Karpas-422 (cell line): ENCODE measurements at regions not wholly inside any gene's neighbourhood (a gene's known extent, or its start where the extent isn't known, plus 50 kb on each side); places are given as distances from the start of the nearest gene placed in this dataset.

Source experiments
- DNase-seq: peaks from one replicate; pipeline ENCODE4 v3.0.0-alpha.2; 2015
- H2AFZ ChIP-seq: fragments of 200-600 bp; sonication (generic); 2 replicates; pipeline ENCODE4 v1.6.1; 2014; ENCODE audit warnings: antibody characterized with exemption, low read length, mixed read lengths
- H3K27ac ChIP-seq: fragments of 200-600 bp; sonication (generic); 2 replicates; pipeline ENCODE4 v1.5.1; 2014; ENCODE audit warnings: mild to moderate bottlenecking, low read length, moderate library complexity
- H3K27me3 ChIP-seq: fragments of 200-600 bp; sonication (generic); 2 replicates; pipeline ENCODE4 v1.6.1; 2014; ENCODE audit warnings: low read length, mixed read lengths
- H3K36me3 ChIP-seq: fragments of 200-600 bp; sonication (generic); 2 replicates; pipeline ENCODE4 v1.6.1; 2014; ENCODE audit warnings: low read length, mixed read lengths; ENCODE audit not compliant: insufficient read depth
- H3K4me1 ChIP-seq: fragments of 200-600 bp; sonication (generic); 2 replicates; pipeline ENCODE4 v1.6.1; 2014; ENCODE audit warnings: mild to moderate bottlenecking, low read length, mixed read lengths
- H3K4me2 ChIP-seq: fragments of 200-600 bp; sonication (generic); 2 replicates; pipeline ENCODE4 v1.6.1; 2014; ENCODE audit warnings: low read length, low read depth, mild to moderate bottlenecking; ENCODE audit not compliant: poor library complexity, severe bottlenecking
- H3K4me3 ChIP-seq: fragments of 200-600 bp; sonication (generic); 2 replicates; pipeline ENCODE4 v1.5.1; 2014; ENCODE audit warnings: mild to moderate bottlenecking, antibody characterized with exemption, low read length, mixed read lengths
- H3K79me2 ChIP-seq: fragments of 200-600 bp; sonication (generic); 2 replicates; pipeline ENCODE4 v1.6.1; 2014; ENCODE audit warnings: mild to moderate bottlenecking, low read length, mixed read lengths
- H3K9ac ChIP-seq: fragments of 200-600 bp; sonication (generic); 2 replicates; pipeline ENCODE4 v1.6.0; 2014; ENCODE audit warnings: low read length
- H3K9me2 ChIP-seq: fragments of 200-600 bp; sonication (generic), shearing (Covaris generic); replicated peaks from 2 replicates; pipeline ENCODE4 v1.6.0; 2014; ENCODE audit warnings: mild to moderate bottlenecking, low read length, moderate library complexity; ENCODE audit not compliant: insufficient read depth
- H3K9me3 ChIP-seq: fragments of 300-700, 200-600 bp; sonication (generic); 2 replicates; pipeline ENCODE4 v1.6.1; 2014; ENCODE audit warnings: low read length, mixed read lengths
- H4K20me1 ChIP-seq: fragments of 200-600 bp; sonication (generic); 2 replicates; pipeline ENCODE4 v1.6.1; 2014; ENCODE audit warnings: mild to moderate bottlenecking, antibody characterized with exemption, low read length, low read depth; ENCODE audit not compliant: insufficient read depth

DNA sequence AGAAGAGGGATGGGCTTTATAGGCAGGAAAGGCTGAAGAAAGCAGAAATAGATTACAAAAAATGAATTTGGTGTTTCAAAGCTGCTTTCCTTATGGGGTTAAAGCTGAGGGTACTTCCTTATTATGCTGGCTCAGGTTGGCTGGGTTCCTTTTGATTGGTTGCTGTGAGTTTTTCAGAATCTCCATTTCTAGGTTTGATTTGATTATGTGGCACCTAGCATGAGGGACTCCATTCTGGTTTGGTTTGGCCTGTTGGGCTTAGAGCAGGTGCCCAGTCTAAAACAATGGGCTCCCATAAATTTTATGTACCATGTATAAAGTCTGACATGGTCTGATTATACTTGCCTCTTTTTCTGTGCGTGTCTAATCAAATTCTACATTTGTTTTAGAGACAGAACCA lies 362.7 kb downstream of the CXCL12 start:
- peaks cover 42% of the 10 kb centered on the region for H3K4me1 ChIP-seq
- H3K4me2 ChIP-seq = peak overlapping the region; percentile 9
- H3K27ac ChIP-seq = no peak overlapping the region
- H3K9ac ChIP-seq = no peak overlapping the region
- peak; percentile 69 for DNase-seq
- H2AFZ ChIP-seq = no peak overlapping the region
- H3K9me3 ChIP-seq = no peaks in the 10 kb centered on the region
- H3K27me3 ChIP-seq = no peaks in the 10 kb centered on the region
- no peak overlapping the region for H3K4me3 ChIP-seq
- no peaks in the 10 kb centered on the region for H4K20me1 ChIP-seq
- H3K36me3 ChIP-seq = no peaks in the 10 kb centered on the region
- H3K79me2 ChIP-seq = no peaks in the 10 kb centered on the region
- H3K9me2 ChIP-seq = no peaks in the 10 kb centered on the region

GRCh38 chr10:44020322-44021111 lies 364.4 kb downstream of the CXCL12 start:
- no peak overlapping the region for H3K27ac ChIP-seq

GRCh38 chr10:44017483-44018145 lies 367.3 kb downstream of the CXCL12 start:
- Histone ChIP-seq H3K27me3 (no peaks in the 10 kb centered on the region), H3K4me2 (no peak overlapping the region), H2AFZ (no peak overlapping the region), H3K36me3 (no peaks in the 10 kb centered on the region), H4K20me1 (no peaks in the 10 kb centered on the region), H3K4me3 (no peak overlapping the region), H3K27ac (no peak overlapping the region), H3K9me2 (no peaks in the 10 kb centered on the region), H3K9ac (no peak overlapping the region), H3K9me3 (no peaks in the 10 kb centered on the region), H3K79me2 (no peaks in the 10 kb centered on the region), H3K4me1 (peaks cover 59% of the 10 kb centered on the region)
- no peak for DNase-seq

More at GRCh38 chr10:44020322-44021111, 364.4 kb downstream of the CXCL12 start:
- Histone ChIP-seq H3K36me3 (no peaks in the 10 kb centered on the region), H3K4me1 (peaks cover 44% of the 10 kb centered on the region), H3K9me2 (no peaks in the 10 kb centered on the region), H3K9me3 (no peaks in the 10 kb centered on the region), H3K4me3 (no peak overlapping the region), H2AFZ (no peak overlapping the region), H3K27me3 (no peaks in the 10 kb centered on the region), H3K9ac (no peak overlapping the region), H4K20me1 (no peaks in the 10 kb centered on the region), H3K4me2 (no peak overlapping the region), H3K79me2 (no peaks in the 10 kb centered on the region)
- no peak for DNase-seq

DNA sequence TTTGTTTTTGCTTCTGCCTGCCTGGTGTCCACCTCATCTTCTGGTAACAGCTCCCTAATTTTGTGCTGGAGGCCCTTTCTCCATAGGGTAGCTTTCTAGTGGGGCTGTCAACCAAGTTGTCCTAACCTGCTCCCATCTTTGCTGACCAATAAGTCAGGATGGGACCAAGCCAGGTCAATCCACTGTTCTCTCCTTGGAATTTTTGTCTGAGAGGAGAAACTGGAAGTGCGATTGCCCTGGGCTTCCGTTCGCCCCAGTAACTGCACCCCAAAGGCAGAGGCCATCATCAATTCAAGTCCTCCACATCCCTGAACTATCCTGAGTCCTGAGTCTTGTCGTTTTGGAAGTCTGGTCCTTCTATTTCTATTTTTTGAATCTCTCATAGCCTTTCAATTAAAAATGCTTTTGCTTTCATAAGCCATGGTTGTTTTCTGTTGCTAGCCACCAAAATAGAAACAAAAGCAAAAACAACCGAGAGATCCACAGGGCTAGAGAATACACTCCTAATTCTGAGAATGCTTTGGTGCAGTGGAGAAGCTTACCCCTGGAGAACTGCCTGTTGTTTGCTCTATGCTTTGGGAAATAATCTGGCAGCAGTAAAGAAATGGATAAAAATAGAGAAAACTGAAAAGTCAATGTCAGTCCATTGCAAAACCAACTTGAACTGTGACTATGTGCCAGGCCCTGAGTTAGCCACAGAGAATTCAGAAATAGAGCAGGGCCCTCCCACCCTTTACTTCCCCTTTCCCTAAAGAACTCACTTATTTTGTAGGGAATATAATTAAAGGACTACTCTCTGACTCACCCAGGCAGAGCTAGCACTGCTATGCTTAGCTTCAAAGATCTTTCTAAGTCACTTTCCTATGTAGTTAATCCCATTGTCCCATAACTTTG lies 368.1 kb downstream of the CXCL12 start:
- Histone ChIP-seq H3K4me2 (no peak overlapping the region), H3K4me3 (no peak overlapping the region), H3K27ac (no peak overlapping the region), H4K20me1 (no peaks in the 10 kb centered on the region), H3K9me2 (no peaks in the 10 kb centered on the region), H3K36me3 (no peaks in the 10 kb centered on the region), H3K79me2 (no peaks in the 10 kb centered on the region), H3K9ac (no peak overlapping the region), H3K9me3 (no peaks in the 10 kb centered on the region), H2AFZ (no peak overlapping the region), H3K27me3 (no peaks in the 10 kb centered on the region), H3K4me1 (peaks cover 59% of the 10 kb centered on the region)
- no peak for DNase-seq

DNA sequence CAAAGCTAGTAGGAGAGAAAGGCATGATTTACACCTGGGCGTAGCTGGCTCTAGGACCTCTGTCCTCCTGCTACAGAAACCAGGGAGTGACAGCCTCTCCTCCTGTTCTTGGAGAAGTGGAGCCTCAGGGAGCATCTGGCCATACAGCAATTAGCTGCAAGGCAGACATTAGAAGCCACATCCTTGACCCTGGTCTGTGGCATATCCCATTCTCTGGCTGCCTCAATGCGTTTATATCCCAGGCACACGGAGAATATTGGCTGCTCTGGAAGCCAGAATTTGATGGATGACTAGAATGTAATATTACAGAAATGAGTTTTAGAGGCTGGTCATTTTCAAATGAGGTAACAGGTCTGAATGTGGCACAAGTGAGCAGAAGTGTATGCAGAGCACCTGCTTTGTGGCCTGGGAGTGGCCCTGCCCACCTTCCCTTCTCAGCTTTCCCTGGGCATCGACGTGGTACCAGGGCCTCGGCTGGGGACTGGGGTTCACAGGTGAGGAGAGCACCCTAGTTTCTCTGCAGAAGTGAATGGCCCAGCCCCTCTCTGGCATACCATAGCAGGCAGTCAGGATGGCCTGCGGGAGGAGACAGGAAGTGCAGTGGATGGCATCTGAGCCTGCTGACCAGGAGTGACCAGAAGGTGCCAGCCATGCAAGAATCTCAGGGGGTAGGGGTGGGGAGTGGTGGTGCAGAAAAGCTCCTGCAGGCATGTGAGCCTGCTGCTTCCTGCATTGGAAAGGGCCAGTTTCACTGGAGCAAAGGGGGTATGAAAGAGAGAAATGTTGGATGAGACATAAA lies 367.2 kb upstream of the ZNF32 start:
- Histone ChIP-seq H3K27ac (no peak overlapping the region), H3K36me3 (no peaks in the 10 kb centered on the region), H3K4me3 (no peak overlapping the region), H4K20me1 (no peaks in the 10 kb centered on the region), H3K27me3 (no peaks in the 10 kb centered on the region), H2AFZ (no peak overlapping the region), H3K9me2 (no peaks in the 10 kb centered on the region), H3K79me2 (no peaks in the 10 kb centered on the region), H3K9ac (no peak overlapping the region), H3K4me2 (no peak overlapping the region), H3K9me3 (no peaks in the 10 kb centered on the region), H3K4me1 (peaks cover 63% of the 10 kb centered on the region)
- DNase-seq = no peak

DNA sequence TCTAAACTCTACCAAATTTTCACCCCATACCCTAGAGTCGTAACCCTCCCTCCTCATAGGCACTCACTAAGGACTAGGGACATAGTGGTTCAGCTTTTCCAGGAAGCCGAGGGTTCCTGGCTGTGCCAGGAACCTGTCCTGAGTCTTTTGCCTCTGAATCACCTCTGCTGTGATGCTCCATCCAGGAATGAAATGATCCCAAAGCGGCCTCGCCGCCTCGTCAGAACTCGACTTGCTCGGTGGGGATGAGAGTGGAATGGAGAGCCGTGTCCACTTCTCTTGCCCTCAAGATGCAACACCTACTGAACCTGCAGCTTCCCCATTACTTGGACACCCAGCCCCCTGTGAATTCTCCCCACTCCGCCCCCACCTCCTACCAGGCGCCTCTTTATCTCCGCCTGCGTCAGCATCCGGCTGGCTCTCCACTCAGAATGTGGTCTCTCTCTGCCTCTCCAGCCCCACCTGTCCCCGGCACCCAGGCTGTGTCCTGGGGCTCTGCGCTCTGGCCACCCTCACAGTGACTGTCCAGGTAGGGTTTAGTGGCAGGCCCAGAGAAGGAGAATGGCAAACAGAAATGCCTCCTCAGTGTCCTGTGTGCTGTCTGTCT lies 366.1 kb upstream of the ZNF32 start:
- Histone ChIP-seq H3K9ac (no peak overlapping the region), H3K79me2 (no peaks in the 10 kb centered on the region), H3K36me3 (no peaks in the 10 kb centered on the region), H3K9me3 (no peaks in the 10 kb centered on the region), H3K27ac (no peak overlapping the region), H3K27me3 (no peaks in the 10 kb centered on the region), H3K4me2 (no peak overlapping the region), H2AFZ (no peak overlapping the region), H3K4me3 (no peak overlapping the region), H3K9me2 (no peaks in the 10 kb centered on the region), H4K20me1 (no peaks in the 10 kb centered on the region), H3K4me1 (peaks cover 66% of the 10 kb centered on the region)
- DNase-seq = no peak

GRCh38 chr10:44013981-44014380 lies 365.3 kb upstream of the ZNF32 start:
- Histone ChIP-seq H2AFZ (no peak overlapping the region), H3K4me2 (no peak overlapping the region), H3K9me2 (no peaks in the 10 kb centered on the region), H3K36me3 (no peaks in the 10 kb centered on the region), H3K9ac (peak overlapping the region; percentile 26; the same call in 1 of the 2 replicates), H4K20me1 (no peaks in the 10 kb centered on the region), H3K27me3 (no peaks in the 10 kb centered on the region), H3K27ac (no peak overlapping the region), H3K9me3 (no peaks in the 10 kb centered on the region), H3K4me3 (no peak overlapping the region), H3K4me1 (peaks cover 63% of the 10 kb centered on the region), H3K79me2 (no peaks in the 10 kb centered on the region)
- DNase-seq = no peak
